ENCODE measurements at regions not wholly inside any gene's neighbourhood (a gene's known extent, or its start where the extent isn't known, plus 50 kb on each side); places are given as distances from the start of the nearest gene placed in this dataset.

- TF ChIP-seq CTCF (IDR thresholded peaks at IDR 0.05; ENCODE audit: low read length) (no peak), EZH2 (IDR thresholded peaks at IDR 0.05; ENCODE audit: borderline replicate concordance, low read length) (no peak)
Measured at GRCh38 chr17:63286254-63286653, 159.9 kb downstream of the CYB561 start.
